Naive B cell (primary cell): ENCODE measurements at regions not wholly inside any gene's neighbourhood (a gene's known extent, or its start where the extent isn't known, plus 50 kb on each side); places are given as distances from the start of the nearest gene placed in this dataset.

Experiments used
- ATAC-seq, 2 donors: fragments of 150-1000 bp; cut with Tn5 transposase; 2 replicates each; pipeline ENCODE4 v1.10.0; 2021; ENCODE audit warnings: low read depth in 2 of 2, mild to moderate bottlenecking in 2 of 2, moderate library complexity in 2 of 2
- DNase-seq: peaks from one replicate; pipeline ENCODE4 v3.0.0; 2022
- H3K27ac Mint-ChIP-seq, 6 donors: one replicate each; pipeline ENCODE4 v1.8.0; 2020 to 2022; ENCODE audit warnings: mild to moderate bottlenecking in 6 of 6, mixed read lengths in 6 of 6, moderate library complexity in 5 of 6, inconsistent platforms in 2 of 6
- H3K27me3 Mint-ChIP-seq, 3 donors: one replicate each; pipeline ENCODE4 v1.8.0; 2021 to 2022; ENCODE audit warnings: mixed read lengths in 3 of 3, mild to moderate bottlenecking in 1 of 3
- H3K36me3 Mint-ChIP-seq, 2 donors: one replicate each; pipeline ENCODE4 v1.8.0; 2020 to 2022; ENCODE audit warnings: mixed read lengths in 2 of 2, inconsistent platforms in 1 of 2, mild to moderate bottlenecking in 1 of 2
- H3K4me1 Mint-ChIP-seq, 3 donors: one replicate each; pipeline ENCODE4 v1.8.0; 2020 to 2022; ENCODE audit warnings: mixed read lengths in 3 of 3, inconsistent platforms in 1 of 3, mild to moderate bottlenecking in 1 of 3, moderate library complexity in 1 of 3
- H3K4me3 Mint-ChIP-seq, 8 donors: one replicate each; pipeline ENCODE4 v1.8.0; 2020 to 2022; ENCODE audit warnings: mild to moderate bottlenecking in 8 of 8, mixed read lengths in 8 of 8, moderate library complexity in 8 of 8, inconsistent platforms in 2 of 8
- H3K9me3 Mint-ChIP-seq, 7 donors: one replicate each; pipeline ENCODE4 v1.8.0; 2020 to 2022; ENCODE audit warnings: mixed read lengths in 7 of 7, mild to moderate bottlenecking in 5 of 7, inconsistent platforms in 2 of 7, moderate library complexity in 1 of 7

GRCh38 chr6:122330315-122330714, 69.1 kb upstream of the HSF2 start:
- Mint-ChIP-seq H3K4me3 (no peak overlapping the region), H3K36me3 (no peaks in the 10 kb centered on the region), H3K9me3 (peaks cover 0 to 5% (median 0%) of the 10 kb centered on the region in 7 donors)

GRCh38 chr6:122337645-122338044, 61.8 kb upstream of the HSF2 start:
- peaks cover 4 to 8% (median 6%) of the 10 kb centered on the region in 3 donors for H3K27me3 Mint-ChIP-seq
- H3K27ac Mint-ChIP-seq = no peak overlapping the region
- no peak for ATAC-seq

More at GRCh38 chr6:122330315-122330714, 69.1 kb upstream of the HSF2 start:
- DNase-seq = no peak
- no peaks in the 10 kb centered on the region for H3K4me1 Mint-ChIP-seq
- ATAC-seq = no peak
- H3K27me3 Mint-ChIP-seq = peaks cover 0 to 6% (median 0%) of the 10 kb centered on the region in 3 donors
- H3K27ac Mint-ChIP-seq = no peak overlapping the region

GRCh38 chr6:122339661-122340060, 59.8 kb upstream of the HSF2 start:
- Mint-ChIP-seq H3K9me3 (no peaks in the 10 kb centered on the region), H3K4me1 (no peaks in the 10 kb centered on the region), H3K27me3 (peaks cover 7 to 16% (median 10%) of the 10 kb centered on the region in 3 donors), H3K36me3 (no peaks in the 10 kb centered on the region), H3K27ac (no peak overlapping the region), H3K4me3 (no peak overlapping the region)
- ATAC-seq (no peak), DNase-seq (no peak)

More at GRCh38 chr6:122337645-122338044, 61.8 kb upstream of the HSF2 start:
- H3K4me3 Mint-ChIP-seq = peak overlapping the region in 1 of 8 donors; percentile 27
- DNase-seq = no peak
- H3K4me1 Mint-ChIP-seq = no peaks in the 10 kb centered on the region
- H3K9me3 Mint-ChIP-seq = no peaks in the 10 kb centered on the region
- no peaks in the 10 kb centered on the region for H3K36me3 Mint-ChIP-seq

GRCh38 chr6:122347280-122347679, 52.2 kb upstream of the HSF2 start:
- Mint-ChIP-seq H3K4me3 (no peak overlapping the region), H3K36me3 (no peaks in the 10 kb centered on the region), H3K27me3 (peaks cover 10 to 26% (median 16%) of the 10 kb centered on the region in 3 donors), H3K9me3 (peaks cover 0 to 5% (median 0%) of the 10 kb centered on the region in 7 donors), H3K27ac (no peak overlapping the region), H3K4me1 (no peaks in the 10 kb centered on the region)
- DNase-seq (no peak), ATAC-seq (no peak)

GRCh38 chr6:122347751-122348150, 51.7 kb upstream of the HSF2 start:
- DNase-seq (no peak), ATAC-seq (no peak)
- Mint-ChIP-seq H3K4me3 (no peak overlapping the region), H3K36me3 (no peaks in the 10 kb centered on the region), H3K27ac (no peak overlapping the region), H3K4me1 (no peaks in the 10 kb centered on the region), H3K9me3 (peaks cover 0 to 5% (median 0%) of the 10 kb centered on the region in 7 donors), H3K27me3 (peaks cover 10 to 26% (median 16%) of the 10 kb centered on the region in 3 donors)
